GM21825 (cell line): ENCODE measurements at regions not wholly inside any gene's neighbourhood (a gene's known extent, or its start where the extent isn't known, plus 50 kb on each side); places are given as distances from the start of the nearest gene placed in this dataset.
"Not testable (repeated sequence)": the region's sequence is repeated elsewhere in the genome, so short reads cannot be mapped to it uniquely, and the experiment has no call there.

Experiments used
- ATAC-seq: cut with Tn5 transposase; IDR thresholded peaks from one replicate; pipeline ENCODE4 v1.9.1; 2021; ENCODE audit warnings: mild to moderate bottlenecking, moderate library complexity; ENCODE audit not compliant: unreplicated experiment

DNA sequence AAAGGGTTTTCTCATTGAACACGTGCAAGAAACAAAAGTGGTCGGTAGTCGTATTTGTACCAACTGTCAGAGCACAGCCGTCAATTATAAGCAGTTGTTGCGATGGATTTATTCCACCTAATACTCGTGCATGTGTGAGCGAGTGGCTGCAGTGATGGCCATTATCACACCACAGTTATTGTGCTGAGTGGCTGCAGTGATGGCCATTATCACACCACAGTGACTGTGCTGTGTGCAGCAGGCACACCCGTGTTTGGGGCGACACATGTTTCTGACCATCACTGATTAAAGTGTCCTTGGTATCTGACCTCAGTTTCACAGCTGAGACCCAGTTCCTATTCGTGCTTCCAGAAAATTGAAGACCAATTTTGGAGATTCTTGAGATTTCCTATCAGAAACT is 142.9 kb upstream of the PFKP start:
- ATAC-seq: no peak

GRCh38 chr10:2921956-2922680 is 145.2 kb upstream of the PFKP start:
- ATAC-seq: no peak

GRCh38 chr10:2920637-2921036 is 146.7 kb upstream of the PFKP start:
- ATAC-seq: no peak

- ATAC-seq: no peak
Measured at GRCh38 chr10:2920168-2920567, 147.2 kb upstream of the PFKP start.

DNA sequence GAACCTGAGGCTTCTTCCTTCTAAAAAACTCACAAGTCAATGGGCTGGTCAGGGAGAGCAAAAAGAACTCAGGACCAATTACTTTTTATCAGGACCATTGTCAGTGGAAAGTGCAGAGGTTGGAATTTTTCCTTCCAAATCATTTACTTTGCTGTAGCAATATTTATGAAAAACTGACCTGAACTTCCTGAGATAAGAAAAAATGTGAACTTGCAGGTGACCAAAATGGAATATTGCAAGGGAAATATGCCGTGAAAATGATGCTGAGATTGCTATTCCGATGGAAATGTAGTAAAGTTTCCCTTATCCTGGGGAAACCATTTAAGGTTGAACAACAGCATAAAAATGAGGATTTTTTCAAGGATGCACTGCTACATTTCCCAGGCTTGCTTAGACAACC is 148.3 kb upstream of the PFKP start:
- ATAC-seq: no peak

GRCh38 chr10:2918489-2918888 is 148.9 kb upstream of the PFKP start:
- ATAC-seq: no peak

GRCh38 chr10:2917926-2918325 is 149.4 kb upstream of the PFKP start:
- ATAC-seq: no peak

- ATAC-seq: no peak
Measured at GRCh38 chr10:2915412-2915811, 151.9 kb upstream of the PFKP start.

DNA sequence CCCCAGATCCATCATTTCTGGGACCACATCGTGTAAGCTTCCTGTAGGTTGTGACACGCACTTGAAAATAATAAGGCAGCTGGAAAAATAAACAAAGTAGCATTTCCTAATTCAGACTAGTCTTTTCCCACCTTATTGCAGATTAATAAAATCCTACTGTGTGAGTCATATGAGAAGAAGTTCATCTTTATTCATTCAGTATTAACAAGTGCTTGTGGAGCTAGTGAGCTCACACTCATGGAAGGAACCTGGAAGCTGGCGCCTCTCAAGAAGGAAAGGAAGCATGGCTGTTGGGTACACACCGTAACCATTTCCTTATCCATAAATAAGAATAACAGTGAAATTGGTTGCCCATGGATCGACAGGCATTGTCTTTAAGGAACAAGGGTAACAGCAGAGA is 152.6 kb upstream of the PFKP start:
- ATAC-seq: no peak

GRCh38 chr10:2913474-2913873 is 153.9 kb upstream of the PFKP start:
- no peak for ATAC-seq

- ATAC-seq: no peak
Measured at GRCh38 chr10:2910656-2911055, 156.7 kb upstream of the PFKP start.

DNA sequence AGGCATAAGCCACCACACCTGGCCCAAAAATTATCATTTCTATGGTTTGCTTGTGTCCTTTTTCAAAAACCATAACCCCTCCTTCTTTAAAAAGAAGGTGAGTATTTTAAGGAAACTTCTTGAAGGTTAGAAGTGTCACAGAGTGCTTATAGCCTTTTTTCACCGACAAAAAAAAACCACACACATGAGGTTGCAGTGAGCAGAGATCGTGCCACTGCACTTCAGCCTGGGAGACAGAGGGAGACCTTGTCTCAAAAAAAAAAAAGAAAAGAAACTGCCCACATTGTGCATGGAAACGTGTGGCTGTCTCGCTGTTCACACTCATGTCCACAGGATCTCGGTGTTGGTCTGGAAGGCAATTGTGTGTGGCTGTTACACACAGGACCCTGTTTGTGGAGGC is 157.4 kb upstream of the PFKP start:
- ATAC-seq: no peak

DNA sequence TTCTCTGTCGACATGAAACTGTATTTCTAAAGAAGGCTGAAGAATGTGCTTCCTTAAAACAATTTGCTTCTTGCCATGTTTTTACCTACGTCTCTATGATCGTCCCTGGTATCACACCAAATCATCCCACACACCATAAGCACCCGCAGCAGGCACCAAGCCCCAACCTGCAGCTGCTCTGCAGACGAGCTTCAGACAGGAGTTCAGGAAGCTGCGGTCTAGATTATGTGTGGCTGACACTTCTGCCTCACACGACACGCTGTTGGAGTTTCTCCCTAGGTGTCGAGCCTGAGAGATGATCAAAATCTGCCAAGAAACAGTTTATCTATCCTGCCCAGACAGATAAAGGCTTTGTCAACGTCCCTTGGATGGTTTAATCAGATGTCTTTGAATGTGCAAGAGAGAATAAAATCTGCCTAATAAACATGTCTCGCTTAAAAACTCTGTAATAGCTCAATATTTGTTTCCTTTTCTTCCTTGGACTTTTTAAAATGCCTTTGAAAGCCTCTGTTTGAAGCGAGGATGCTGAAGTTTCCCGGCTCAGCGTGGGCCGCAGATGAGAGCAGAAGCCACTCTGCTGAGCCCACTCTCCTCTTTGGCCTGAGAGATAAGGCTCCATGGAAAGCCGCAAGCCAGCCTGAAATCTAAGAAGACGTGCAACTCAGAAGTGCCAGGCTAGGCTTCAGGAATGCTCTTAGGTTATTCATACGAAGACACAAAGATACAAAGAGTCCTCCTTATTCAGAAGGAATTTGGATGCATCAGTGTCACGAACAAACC is 158.3 kb upstream of the PFKP start:
- ATAC-seq: no peak

GRCh38 chr10:2906974-2907373 is 160.4 kb upstream of the PFKP start:
- ATAC-seq: no peak

DNA sequence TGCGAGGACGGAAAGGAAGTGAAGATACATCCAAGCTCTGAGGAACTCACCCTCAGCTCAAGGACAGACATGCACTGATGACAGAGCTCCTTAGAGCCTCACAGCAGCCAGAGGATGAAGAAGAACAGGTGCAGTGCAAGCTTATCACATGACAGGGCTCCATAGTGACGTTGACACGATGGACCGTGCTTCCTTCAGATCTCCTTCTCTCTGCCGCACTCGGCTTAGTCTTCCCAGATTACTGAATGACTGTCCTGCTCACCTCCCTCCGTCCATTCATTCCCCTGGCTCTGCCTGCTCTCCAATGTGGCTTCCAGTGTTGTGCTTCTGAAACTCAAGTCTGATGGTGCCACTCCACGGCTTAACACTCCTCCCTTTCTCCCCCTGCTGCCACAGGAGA is 161.5 kb upstream of the PFKP start:
- no peak for ATAC-seq

GRCh38 chr10:2900530-2900929 is 166.8 kb upstream of the PFKP start:
- no peak for ATAC-seq

DNA sequence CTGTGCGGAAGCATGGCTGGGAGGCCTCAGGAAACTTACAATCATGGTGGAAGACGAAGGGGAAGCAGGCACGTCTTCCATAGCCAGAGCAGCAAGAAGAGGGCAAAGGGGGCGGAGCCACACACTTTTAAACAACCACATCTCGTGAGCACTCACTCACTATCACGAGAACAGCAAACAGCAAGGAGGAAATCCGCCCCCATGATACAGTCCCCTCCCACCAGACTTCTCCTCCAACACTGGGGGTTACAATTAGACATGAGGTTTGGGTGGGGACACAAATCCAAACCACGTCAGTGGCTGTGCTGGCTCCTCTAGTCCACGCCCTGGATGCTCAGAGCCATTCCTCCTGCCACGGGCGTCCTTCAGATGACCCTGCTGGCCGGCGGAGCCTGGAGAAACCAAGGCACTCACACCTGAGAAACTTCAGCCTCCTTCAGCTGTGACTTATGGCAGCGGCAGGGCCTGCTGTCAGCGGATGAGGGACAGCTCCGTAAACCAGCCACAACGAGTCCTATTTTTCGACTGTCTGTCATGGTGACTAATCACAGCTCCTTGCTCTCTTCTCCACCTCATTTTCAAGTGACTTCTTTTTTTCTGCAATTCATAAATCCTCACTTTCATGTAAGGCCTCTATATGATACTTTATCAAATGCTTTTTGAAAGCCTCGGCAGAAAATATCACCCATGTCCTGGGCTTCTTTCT is 167.9 kb upstream of the PFKP start:
- ATAC-seq: no peak

GRCh38 chr10:2898509-2898860 is 168.9 kb upstream of the PFKP start:
- ATAC-seq: no peak

GRCh38 chr10:2897619-2898508 is 169.5 kb upstream of the PFKP start:
- no peak for ATAC-seq

- ATAC-seq: not testable (repeated sequence)
Measured at GRCh38 chr10:2896334-2896733, 171.0 kb upstream of the PFKP start.

DNA sequence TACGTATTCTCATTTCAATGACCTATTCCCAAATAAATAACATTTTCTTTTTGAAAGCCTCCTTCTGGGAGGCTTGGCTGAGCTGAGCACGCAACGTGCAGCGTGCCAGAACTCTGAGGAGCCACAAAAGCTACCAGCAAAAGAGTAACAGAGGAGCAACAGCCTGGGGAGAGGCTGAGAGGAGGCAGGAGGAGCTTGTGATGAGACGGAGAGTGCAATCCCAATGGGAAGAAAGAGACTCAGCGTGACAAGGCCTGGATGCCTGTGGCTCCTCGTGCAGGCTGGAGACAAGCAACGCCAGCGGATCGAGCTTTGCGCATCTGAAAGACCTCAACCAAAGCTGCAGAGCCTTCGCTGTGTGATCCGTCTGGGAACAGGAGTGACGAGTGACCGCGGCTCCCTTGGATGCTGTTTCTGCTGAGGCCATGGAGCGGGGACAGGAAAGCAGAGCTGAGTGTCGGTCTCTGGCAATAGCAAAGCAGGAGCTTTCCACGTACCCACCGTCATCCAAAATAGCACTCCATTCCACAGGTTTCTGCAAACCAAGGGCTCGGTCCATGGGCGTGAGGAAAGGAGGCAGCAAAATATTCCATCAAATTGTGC is 171.7 kb upstream of the PFKP start:
- no peak for ATAC-seq
